H1 (cell line): ENCODE measurements at regions not wholly inside any gene's neighbourhood (a gene's known extent, or its start where the extent isn't known, plus 50 kb on each side); places are given as distances from the start of the nearest gene placed in this dataset.
A peak's percentile ranks its signal among the peaks of the same experiment; 100 is the strongest.

Experiments used
- CTCF ChIA-PET: fragments of 300-600 bp; sonication (Branson Sonifier 250); formaldehyde crosslinking; loops from one replicate; lab custom pipeline; 2021; ENCODE audit not compliant: partially characterized antibody; lab: Charles Lee
- POLR2A ChIA-PET: fragments of 300-600 bp; sonication (Branson Sonifier 250); formaldehyde crosslinking; loops from one replicate; lab custom pipeline; 2021; ENCODE audit warnings: inconsistent platforms; ENCODE audit not compliant: partially characterized antibody; lab: Charles Lee
- DNase-seq, 2 experiments: peaks; one replicate each; pipeline versions ENCODE4 v3.0.0 to v3.0.0-alpha.2; 2010 to 2022; ENCODE audit warnings: low spot score in 2 of 2, low read depth in 1 of 2, mixed read lengths in 1 of 2
- FAIRE-seq: peaks from 2 replicates; lab custom pipeline; 2011; peaks lifted over from hg19 to GRCh38; lab: Jason Lieb, UNC
- H2AFZ ChIP-seq: 2 replicates; pipeline ENCODE4 v1.8.1; 2012; ENCODE audit warnings: low read length, inconsistent platforms
- H2AK5ac ChIP-seq: 2 replicates; pipeline ENCODE4 v1.6.1; 2013; ENCODE audit warnings: low read depth, low read length
- H2BK120ac ChIP-seq: replicated peaks from 2 replicates; pipeline ENCODE3; 2013; ENCODE audit warnings: low read depth, low read length, inconsistent platforms
- H2BK12ac ChIP-seq: 2 replicates; pipeline ENCODE4 v1.6.1; 2013; ENCODE audit warnings: low read depth, low read length
- H2BK15ac ChIP-seq: 2 replicates; pipeline ENCODE4 v1.6.1; 2013; ENCODE audit warnings: low read length
- H2BK20ac ChIP-seq: 2 replicates; pipeline ENCODE4 v1.6.1; 2013; ENCODE audit warnings: low read length
- H2BK5ac ChIP-seq: 2 replicates; pipeline ENCODE4 v1.6.1; 2013; ENCODE audit warnings: low read depth, low read length
- H3K14ac ChIP-seq: 2 replicates; pipeline ENCODE4 v1.6.1; 2013; ENCODE audit warnings: inconsistent platforms; ENCODE audit not compliant: insufficient read length
- H3K18ac ChIP-seq: 2 replicates; pipeline ENCODE4 v1.6.1; 2013; ENCODE audit warnings: low read length; ENCODE audit errors: extremely low read depth
- H3K23ac ChIP-seq: 2 replicates; pipeline ENCODE4 v1.6.1; 2013; ENCODE audit warnings: inconsistent platforms; ENCODE audit not compliant: insufficient read length
- H3K23me2 ChIP-seq: 2 replicates; pipeline ENCODE4 v1.6.1; 2013; ENCODE audit warnings: low read depth, low read length
- H3K27ac ChIP-seq: 2 replicates; pipeline ENCODE4 v1.6.1; 2011; ENCODE audit warnings: low read depth, low read length, inconsistent platforms
- H3K27me3 ChIP-seq, 4 experiments: replicated peaks in 1 of 4; 1 replicate in 1 of 4; 2 replicates in 3 of 4; pipeline versions ENCODE4 v1.6.1 to v1.8.1; 2011 to 2013; ENCODE audit warnings: low read length in 3 of 4, mild to moderate bottlenecking in 3 of 4, inconsistent platforms in 2 of 4, mixed read lengths in 2 of 4, moderate library complexity in 1 of 4; ENCODE audit not compliant: control insufficient read depth in 3 of 4, insufficient read depth in 3 of 4; ENCODE audit errors: extremely low read depth in 1 of 4
- H3K36me3 ChIP-seq, 4 experiments: 2 replicates each; pipeline versions ENCODE4 v1.6.1 to v1.8.1; 2011 to 2013; ENCODE audit warnings: mild to moderate bottlenecking in 4 of 4, low read length in 3 of 4, moderate library complexity in 2 of 4, control low read depth in 1 of 4, inconsistent platforms in 1 of 4; ENCODE audit not compliant: insufficient read depth in 4 of 4, control insufficient read depth in 2 of 4
- H3K4ac ChIP-seq: replicated peaks from 2 replicates; pipeline ENCODE3; 2013; ENCODE audit warnings: low read length, low read depth, mixed read lengths, inconsistent platforms; ENCODE audit not compliant: insufficient read length
- H3K4me1 ChIP-seq, 4 experiments: replicated peaks in 1 of 4; 1 replicate in 1 of 4; 2 replicates in 3 of 4; pipeline versions ENCODE4 v1.6.1 to v1.8.1; 2011 to 2013; ENCODE audit warnings: low read length in 3 of 4, inconsistent platforms in 2 of 4, mixed read lengths in 1 of 4; ENCODE audit not compliant: insufficient read depth in 4 of 4, control insufficient read depth in 3 of 4
- H3K4me2 ChIP-seq, 2 experiments: 2 replicates each; pipeline versions ENCODE4 v1.6.1 to v1.8.1; 2011 to 2013; ENCODE audit warnings: low read depth in 2 of 2, low read length in 2 of 2, control low read depth in 1 of 2, inconsistent platforms in 1 of 2, mild to moderate bottlenecking in 1 of 2; ENCODE audit not compliant: insufficient read depth in 1 of 2
- H3K4me3 ChIP-seq, 4 experiments: fragments of 200-600, 300-600 bp in 1 of 4; sonication (generic), shearing (Covaris generic), sonication (Bioruptor Twin) in 1 of 4; 2 replicates each; pipeline versions ENCODE4 v1.5.1 to v1.8.1; 2011 to 2016; ENCODE audit warnings: low read length in 4 of 4, low read depth in 3 of 4, control low read depth in 2 of 4, inconsistent platforms in 2 of 4, mild to moderate bottlenecking in 2 of 4, mixed read lengths in 1 of 4, moderate library complexity in 1 of 4; ENCODE audit not compliant: insufficient read depth in 2 of 4; ENCODE audit errors: extremely low read depth in 1 of 4
- H3K56ac ChIP-seq: replicated peaks from 2 replicates; pipeline ENCODE3; 2013; ENCODE audit warnings: low read depth, mild to moderate bottlenecking, mixed read lengths, low read length, inconsistent platforms; ENCODE audit not compliant: insufficient read length
- H3K79me1 ChIP-seq: 2 replicates; pipeline ENCODE4 v1.6.1; 2013; ENCODE audit warnings: low read depth, low read length, control low read depth
- H3K79me2 ChIP-seq, 2 experiments: 2 replicates each; pipeline versions ENCODE4 v1.6.1 to v1.8.1; 2012 to 2013; ENCODE audit warnings: low read length in 2 of 2, mild to moderate bottlenecking in 2 of 2, inconsistent platforms in 1 of 2; ENCODE audit not compliant: insufficient read depth in 2 of 2, control insufficient read depth in 1 of 2
- H3K9ac ChIP-seq, 4 experiments: replicated peaks in 1 of 4; 1 replicate in 1 of 4; 2 replicates in 3 of 4; pipeline versions ENCODE4 v1.6.1 to v1.8.1; 2011 to 2013; ENCODE audit warnings: low read depth in 3 of 4, low read length in 3 of 4, control low read depth in 2 of 4, mild to moderate bottlenecking in 2 of 4, moderate library complexity in 2 of 4, inconsistent platforms in 1 of 4; ENCODE audit errors: extremely low read depth in 1 of 4
- H3K9me3 ChIP-seq, 2 experiments: 2 replicates each; pipeline versions ENCODE4 v1.6.1 to v1.8.1; 2012 to 2013; ENCODE audit warnings: mild to moderate bottlenecking in 2 of 2, moderate library complexity in 2 of 2, control low read depth in 1 of 2, inconsistent platforms in 1 of 2, low read depth in 1 of 2, low read length in 1 of 2, mixed read lengths in 1 of 2; ENCODE audit not compliant: insufficient read depth in 2 of 2
- H4K20me1 ChIP-seq, 2 experiments: replicated peaks in 1 of 2; 2 replicates each; pipeline versions ENCODE3 to v1.8.1; 2011 to 2013; ENCODE audit warnings: inconsistent platforms in 2 of 2, low read length in 2 of 2, mild to moderate bottlenecking in 1 of 2; ENCODE audit not compliant: insufficient read depth in 2 of 2, control insufficient read depth in 1 of 2
- H4K5ac ChIP-seq: 2 replicates; pipeline ENCODE4 v1.6.1; 2013; ENCODE audit warnings: low read length, low read depth, mixed read lengths, inconsistent platforms; ENCODE audit not compliant: insufficient read length
- H4K8ac ChIP-seq: 2 replicates; pipeline ENCODE4 v1.8.0; 2013; ENCODE audit warnings: mild to moderate bottlenecking, moderate library complexity, low read length, inconsistent platforms; ENCODE audit not compliant: insufficient read depth; ENCODE audit errors: extremely low read depth
- H4K91ac ChIP-seq: replicated peaks from 2 replicates; pipeline ENCODE3; 2013; ENCODE audit warnings: low read length, mixed read lengths, inconsistent platforms; ENCODE audit not compliant: insufficient read length
- ASH2L ChIP-seq: fragments of 200-600, 300-600 bp; sonication (generic); IDR thresholded peaks from one replicate; pipeline ENCODE4 v1.7.1; 2017; ENCODE audit warnings: low read length
- ATF2 ChIP-seq: IDR thresholded peaks from 2 replicates; pipeline ENCODE4 v1.6.1; 2012; ENCODE audit warnings: low read length, inconsistent platforms
- CTBP2 ChIP-seq: IDR thresholded peaks from 2 replicates; pipeline ENCODE4 v1.7.0; 2011; ENCODE audit warnings: borderline replicate concordance, mild to moderate bottlenecking, moderate library complexity, mixed read lengths, low read length; ENCODE audit not compliant: insufficient read depth, insufficient read length
- CTCF ChIP-seq, 3 experiments: IDR thresholded peaks; 1 replicate in 2 of 3; 2 replicates in 1 of 3; pipeline versions ENCODE4 v1.5.1 to v1.6.1; 2011; ENCODE audit warnings: low read length in 3 of 3, mild to moderate bottlenecking in 3 of 3, inconsistent platforms in 2 of 3, low read depth in 1 of 3, moderate library complexity in 1 of 3; ENCODE audit not compliant: insufficient read depth in 1 of 3; ENCODE audit errors: control extremely low read depth in 1 of 3
- EZH2 ChIP-seq: fragments of 200-600 bp; sonication (generic); IDR thresholded peaks from 2 replicates; pipeline ENCODE4 v1.7.1; 2012; ENCODE audit warnings: low read depth, mild to moderate bottlenecking, moderate library complexity, low read length, inconsistent platforms; ENCODE audit not compliant: severe bottlenecking
- FOSL1 ChIP-seq: IDR thresholded peaks from 2 replicates; pipeline ENCODE4 v1.6.1; 2011; ENCODE audit warnings: mild to moderate bottlenecking, low read depth, low read length, moderate library complexity; ENCODE audit not compliant: insufficient read depth
- POLR2AphosphoS5 ChIP-seq: IDR thresholded peaks from 2 replicates; pipeline ENCODE4 v1.6.1; 2011; ENCODE audit warnings: low read depth, low read length
- RNF2 ChIP-seq: fragments of 200-900, 300-1000 bp; sonication (generic); IDR thresholded peaks from 2 replicates; pipeline ENCODE4 v1.7.1; 2016; ENCODE audit warnings: borderline replicate concordance, low read depth, mild to moderate bottlenecking, antibody characterized with exemption, low read length; ENCODE audit not compliant: poor library complexity, severe bottlenecking; ENCODE audit errors: missing control alignments
- SP1 ChIP-seq: IDR thresholded peaks from 2 replicates; pipeline ENCODE4 v1.6.1; 2011; ENCODE audit warnings: low read depth, low read length
- ZNF274 ChIP-seq: IDR thresholded peaks from 2 replicates; pipeline ENCODE4 v1.7.0; 2012; ENCODE audit warnings: low read length, borderline replicate concordance; ENCODE audit errors: extremely low read depth
- whole genome bisulfite sequencing, 2 experiments: shearing (Covaris generic) in 1 of 2; methylation state at CpG; one replicate each; pipeline versions ENCODE4 v1.1.6 to v1.1.7; 2013 to 2015; ENCODE audit warnings: low lambda C conversion rate in 2 of 2, mixed read lengths in 2 of 2, inconsistent platforms in 1 of 2, low coverage in 1 of 2, missing lambda C conversion rate in 1 of 2; ENCODE audit not compliant: insufficient replicate concordance in 2 of 2, insufficient coverage in 1 of 2, insufficient read length in 1 of 2; ENCODE audit errors: extremely low coverage in 1 of 2, missing lambda C conversion rate in 1 of 2; 5-methylcytosine and 5-hydroxymethylcytosine counted together

- 0 out of 2 replicates have a peak overlapping the region, but pooled peaks have one; percentile 65 for H2AK5ac ChIP-seq
- H3K4me1 ChIP-seq: no peaks in the 10 kb centered on the region
- ChIA-PET POLR2A (no interaction called here), CTCF (no interaction called here)
- no peak overlapping the region for H2BK15ac ChIP-seq
- H3K56ac ChIP-seq: no peak overlapping the region
- no peak overlapping the region for H3K23ac ChIP-seq
- H4K20me1 ChIP-seq: no peaks in the 10 kb centered on the region
- H4K91ac ChIP-seq: no peak overlapping the region
- H2AFZ ChIP-seq: no peak overlapping the region
- FAIRE-seq (no peak), DNase-seq (no peak)
- 0 out of 2 replicates have a peak overlapping the region, but pooled peaks have one; percentile 27 for H2BK12ac ChIP-seq
- no peaks in the 10 kb centered on the region for H3K27me3 ChIP-seq
- no peaks in the 10 kb centered on the region for H3K79me2 ChIP-seq
- H3K23me2 ChIP-seq: no peaks in the 10 kb centered on the region
- peak overlapping the region; percentile 25 for H4K8ac ChIP-seq
- no peak overlapping the region for H3K4me2 ChIP-seq
- H3K18ac ChIP-seq: no peak overlapping the region
- H3K4ac ChIP-seq: no peak overlapping the region
- H3K27ac ChIP-seq: no peak overlapping the region
- no peak overlapping the region for H3K4me3 ChIP-seq
- no peaks in the 10 kb centered on the region for H3K36me3 ChIP-seq
- H3K9me3 ChIP-seq: no peaks in the 10 kb centered on the region
- H2BK5ac ChIP-seq: peak overlapping the region; percentile 71; the same call in 1 of the 2 replicates
- WGBS, 2 experiments: 90% methylated on average over 4 of the region's 4 CpGs; no CpG with 5 or more reads in 1 of the 2 experiments
- H4K5ac ChIP-seq: no peak overlapping the region
- no peak overlapping the region for H3K14ac ChIP-seq
- no peaks in the 10 kb centered on the region for H3K79me1 ChIP-seq
- no peak overlapping the region for H2BK20ac ChIP-seq
- H3K9ac ChIP-seq: no peak overlapping the region
- H2BK120ac ChIP-seq: no peak overlapping the region
- TF ChIP-seq FOSL1: no peak
- no peak for TF ChIP-seq CTBP2
- TF ChIP-seq ASH2L: no peak
- TF ChIP-seq ZNF274: no peak
- no peak for TF ChIP-seq ATF2
- no peak for TF ChIP-seq SP1
- TF ChIP-seq POLR2AphosphoS5: no peak
- no peak for TF ChIP-seq RNF2
- no peak for TF ChIP-seq CTCF (IDR thresholded peaks at IDR 0.05; ENCODE audit: control extremely low read depth in 1 of 3, insufficient read depth in 1 of 3, low read depth in 1 of 3, low read length in 3 of 3)
- no peak for TF ChIP-seq EZH2
Observed at GRCh38 chr3:19822805-19823204, 111.2 kb downstream of the EFHB start.
